OCI-LY1 (cell line): ENCODE measurements at regions not wholly inside any gene's neighbourhood (a gene's known extent, or its start where the extent isn't known, plus 50 kb on each side); places are given as distances from the start of the nearest gene placed in this dataset.

Experiments used
- H2AFZ ChIP-seq: fragments of 200-600 bp; sonication (generic), shearing (Covaris generic); 2 replicates; pipeline ENCODE4 v1.6.0; 2014; ENCODE audit warnings: antibody characterized with exemption, mild to moderate bottlenecking, low read length
- H3F3A ChIP-seq: fragments of 200-600 bp; sonication (generic), shearing (Covaris generic); 2 replicates; pipeline ENCODE4 v1.6.0; 2014; ENCODE audit warnings: mild to moderate bottlenecking, antibody characterized with exemption, low read length, moderate library complexity; ENCODE audit not compliant: insufficient read depth
- H3K27ac ChIP-seq: fragments of 200-600 bp; sonication (generic); 2 replicates; pipeline ENCODE4 v1.5.1; 2014; ENCODE audit warnings: low read length, mixed run types, mild to moderate bottlenecking, low read depth; ENCODE audit not compliant: poor library complexity, severe bottlenecking
- H3K27me3 ChIP-seq: fragments of 200-600 bp; sonication (generic); 2 replicates; pipeline ENCODE4 v1.6.0; 2014; ENCODE audit warnings: antibody characterized with exemption, mild to moderate bottlenecking, low read length, moderate library complexity; ENCODE audit not compliant: insufficient read depth
- H3K36me3 ChIP-seq: fragments of 200-600 bp; sonication (generic); 2 replicates; pipeline ENCODE4 v1.6.1; 2014; ENCODE audit warnings: mild to moderate bottlenecking, antibody characterized with exemption, low read length, moderate library complexity, mixed read lengths; ENCODE audit not compliant: insufficient read depth
- H3K4me1 ChIP-seq: fragments of 200-600 bp; sonication (generic); 2 replicates; pipeline ENCODE4 v1.5.1; 2014; ENCODE audit warnings: mild to moderate bottlenecking, low read length, moderate library complexity; ENCODE audit not compliant: insufficient read depth, severe bottlenecking
- H3K4me2 ChIP-seq: fragments of 200-600 bp; sonication (generic), shearing (Covaris generic); 2 replicates; pipeline ENCODE4 v1.6.1; 2014; ENCODE audit warnings: low read length
- H3K4me3 ChIP-seq: fragments of 200-600 bp; sonication (generic); 2 replicates; pipeline ENCODE4 v1.5.1; 2014; ENCODE audit warnings: low read length, low read depth, mild to moderate bottlenecking, mixed read lengths; ENCODE audit not compliant: poor library complexity, severe bottlenecking
- H3K79me2 ChIP-seq: fragments of 200-600 bp; shearing (Covaris generic); 2 replicates; pipeline ENCODE4 v1.6.1; 2016; ENCODE audit warnings: mixed run types, low read length, mixed read lengths; ENCODE audit not compliant: insufficient read depth
- H3K9ac ChIP-seq: fragments of 200-600 bp; sonication (generic), shearing (Covaris generic); 2 replicates; pipeline ENCODE4 v1.6.1; 2014; ENCODE audit warnings: mild to moderate bottlenecking, low read length, mixed read lengths
- H3K9me2 ChIP-seq: fragments of 200-600 bp; sonication (generic), shearing (Covaris generic); 2 replicates; pipeline ENCODE4 v1.6.1; 2014; ENCODE audit warnings: low read depth, mild to moderate bottlenecking, low read length, mixed read lengths
- H3K9me3 ChIP-seq: fragments of 200-600 bp; shearing (Covaris generic); 2 replicates; pipeline ENCODE4 v1.6.1; 2014; ENCODE audit warnings: low read length, mixed read lengths
- H4K20me1 ChIP-seq: fragments of 200-600 bp; sonication (generic), shearing (Covaris generic); 2 replicates; pipeline ENCODE4 v1.6.0; 2016; ENCODE audit warnings: mild to moderate bottlenecking, low read length; ENCODE audit not compliant: insufficient read depth
- CTCF ChIP-seq: fragments of 200-600 bp; sonication (generic), shearing (Covaris generic); IDR thresholded peaks from 2 replicates; pipeline ENCODE4 v1.5.1; 2017; ENCODE audit warnings: mild to moderate bottlenecking, antibody characterized with exemption, low read length, moderate library complexity, mixed read lengths
- EZH2 ChIP-seq: fragments of 200-600 bp; sonication (generic), shearing (Covaris generic); IDR thresholded peaks from 2 replicates; pipeline ENCODE4 v1.8.0; 2017; ENCODE audit warnings: borderline replicate concordance, mixed run types, mild to moderate bottlenecking, antibody characterized with exemption, low read length, moderate library complexity, mixed read lengths

GRCh38 chr22:48303369-48303725, 1524.3 kb downstream of the BRD1 start:
- no peaks in the 10 kb centered on the region for H4K20me1 ChIP-seq
- H3K9me2 ChIP-seq = no peaks in the 10 kb centered on the region
- H3K4me1 ChIP-seq = no peaks in the 10 kb centered on the region
- H3K36me3 ChIP-seq = no peaks in the 10 kb centered on the region
- H3F3A ChIP-seq = no peaks in the 10 kb centered on the region
- H3K4me2 ChIP-seq = no peak overlapping the region
- no peaks in the 10 kb centered on the region for H3K79me2 ChIP-seq
- H2AFZ ChIP-seq = no peak overlapping the region
- no peak overlapping the region for H3K4me3 ChIP-seq
- H3K27ac ChIP-seq = no peak overlapping the region
- H3K27me3 ChIP-seq = 0 out of 2 replicates have a peak, but pooled peaks cover 8% of the 10 kb centered on the region
- no peaks in the 10 kb centered on the region for H3K9me3 ChIP-seq
- no peak overlapping the region for H3K9ac ChIP-seq
- TF ChIP-seq EZH2 (no peak), CTCF (no peak)

- H3K27me3 ChIP-seq = 0 out of 2 replicates have a peak, but pooled peaks cover 8% of the 10 kb centered on the region
- no peaks in the 10 kb centered on the region for H3K9me3 ChIP-seq
- H3K36me3 ChIP-seq = no peaks in the 10 kb centered on the region
- no peaks in the 10 kb centered on the region for H4K20me1 ChIP-seq
- no peak overlapping the region for H3K4me2 ChIP-seq
- no peak overlapping the region for H3K9ac ChIP-seq
- H3K9me2 ChIP-seq = no peaks in the 10 kb centered on the region
- no peaks in the 10 kb centered on the region for H3F3A ChIP-seq
- no peak overlapping the region for H2AFZ ChIP-seq
- no peaks in the 10 kb centered on the region for H3K79me2 ChIP-seq
- H3K27ac ChIP-seq = no peak overlapping the region
- H3K4me1 ChIP-seq = no peaks in the 10 kb centered on the region
- no peak for TF ChIP-seq CTCF
- no peak for TF ChIP-seq EZH2
- H3K4me3 ChIP-seq = no peak overlapping the region
These were observed 1524.9 kb downstream of the BRD1 start for GRCh38 chr22:48302657-48303368.

DNA sequence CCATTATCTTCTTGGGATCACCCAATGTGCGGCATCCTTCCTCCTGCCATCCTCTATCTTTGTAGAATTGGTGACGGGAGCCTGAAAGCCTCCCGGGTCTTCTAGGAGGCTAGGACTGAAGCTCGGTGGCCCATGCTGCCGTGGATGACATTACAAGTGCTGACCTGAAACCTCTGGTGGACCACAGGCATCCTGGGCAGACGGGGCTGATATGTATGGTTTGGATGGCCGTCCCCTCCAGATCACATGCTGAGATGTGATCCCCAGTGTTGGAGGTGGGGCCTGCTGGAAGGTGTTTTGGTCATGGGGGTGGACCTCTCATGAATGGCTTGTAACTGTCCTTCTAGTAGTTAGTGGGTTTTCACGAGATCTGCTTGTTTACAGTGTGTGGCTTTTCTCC, 1525.8 kb downstream of the BRD1 start:
- H4K20me1 ChIP-seq = no peaks in the 10 kb centered on the region
- H3K9me2 ChIP-seq = no peaks in the 10 kb centered on the region
- no peak overlapping the region for H3K4me3 ChIP-seq
- 0 out of 2 replicates have a peak, but pooled peaks cover 8% of the 10 kb centered on the region for H3K27me3 ChIP-seq
- no peaks in the 10 kb centered on the region for H3F3A ChIP-seq
- no peaks in the 10 kb centered on the region for H3K4me1 ChIP-seq
- TF ChIP-seq EZH2 (no peak), CTCF (no peak)
- H3K79me2 ChIP-seq = no peaks in the 10 kb centered on the region
- no peak overlapping the region for H2AFZ ChIP-seq
- no peak overlapping the region for H3K27ac ChIP-seq
- no peak overlapping the region for H3K9ac ChIP-seq
- no peak overlapping the region for H3K4me2 ChIP-seq
- H3K9me3 ChIP-seq = no peaks in the 10 kb centered on the region
- no peaks in the 10 kb centered on the region for H3K36me3 ChIP-seq
